CD4-positive, alpha-beta T cell treated with Interleukin-17A for 4 hours (primary cell): ENCODE measurements at regions not wholly inside any gene's neighbourhood (a gene's known extent, or its start where the extent isn't known, plus 50 kb on each side); places are given as distances from the start of the nearest gene placed in this dataset.

Source experiments
- DNase-seq: peaks from one replicate; pipeline ENCODE4 v3.0.0-alpha.2; 2020; ENCODE audit warnings: mixed read lengths

GRCh38 chrX:102067966-102068723 lies 57.3 kb upstream of the TCEAL2 start:
- DNase-seq = peak; percentile 40

GRCh38 chrX:102063445-102064074 lies 61.9 kb upstream of the TCEAL2 start:
- no peak for DNase-seq

DNA sequence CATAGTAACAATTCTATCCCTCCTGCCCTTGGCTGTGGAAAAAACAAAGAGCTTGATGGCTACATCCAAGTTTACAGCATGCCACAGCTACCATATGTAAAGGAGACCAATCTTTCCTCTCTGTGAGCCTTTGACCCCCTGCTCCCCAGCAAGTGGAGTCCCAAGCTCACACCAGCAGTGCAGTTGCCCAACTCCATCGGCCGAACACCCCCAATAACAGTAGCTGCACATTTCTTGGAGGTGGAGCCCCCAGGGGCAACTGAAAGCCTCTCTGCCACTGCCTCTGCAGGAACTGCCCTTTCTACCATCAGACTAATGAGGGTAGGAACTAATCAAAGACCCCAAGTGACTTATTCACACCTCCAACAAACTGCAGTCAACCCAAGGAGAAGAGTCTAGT lies 81.0 kb upstream of the TCEAL2 start:
- DNase-seq = no peak

DNA sequence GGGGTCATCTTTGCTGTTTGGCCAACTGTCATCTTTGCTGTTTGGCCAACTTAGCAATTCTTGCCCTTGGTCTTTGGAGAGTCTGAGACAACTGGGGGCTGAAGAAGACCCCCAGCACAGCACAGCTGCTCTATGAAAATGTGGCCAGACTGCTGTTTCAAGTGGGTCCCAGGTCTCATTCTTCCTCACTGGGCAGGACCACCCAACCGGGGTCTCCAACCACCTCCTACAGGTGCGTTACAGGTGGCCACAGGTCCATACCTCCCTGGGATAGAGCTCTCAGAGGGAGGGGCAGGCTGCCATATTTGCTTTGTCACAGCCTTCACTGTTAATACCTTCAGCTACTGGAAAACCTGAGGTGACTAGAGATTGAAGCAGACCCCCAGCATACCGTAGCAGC lies 82.1 kb upstream of the TCEAL2 start:
- DNase-seq = no peak

DNA sequence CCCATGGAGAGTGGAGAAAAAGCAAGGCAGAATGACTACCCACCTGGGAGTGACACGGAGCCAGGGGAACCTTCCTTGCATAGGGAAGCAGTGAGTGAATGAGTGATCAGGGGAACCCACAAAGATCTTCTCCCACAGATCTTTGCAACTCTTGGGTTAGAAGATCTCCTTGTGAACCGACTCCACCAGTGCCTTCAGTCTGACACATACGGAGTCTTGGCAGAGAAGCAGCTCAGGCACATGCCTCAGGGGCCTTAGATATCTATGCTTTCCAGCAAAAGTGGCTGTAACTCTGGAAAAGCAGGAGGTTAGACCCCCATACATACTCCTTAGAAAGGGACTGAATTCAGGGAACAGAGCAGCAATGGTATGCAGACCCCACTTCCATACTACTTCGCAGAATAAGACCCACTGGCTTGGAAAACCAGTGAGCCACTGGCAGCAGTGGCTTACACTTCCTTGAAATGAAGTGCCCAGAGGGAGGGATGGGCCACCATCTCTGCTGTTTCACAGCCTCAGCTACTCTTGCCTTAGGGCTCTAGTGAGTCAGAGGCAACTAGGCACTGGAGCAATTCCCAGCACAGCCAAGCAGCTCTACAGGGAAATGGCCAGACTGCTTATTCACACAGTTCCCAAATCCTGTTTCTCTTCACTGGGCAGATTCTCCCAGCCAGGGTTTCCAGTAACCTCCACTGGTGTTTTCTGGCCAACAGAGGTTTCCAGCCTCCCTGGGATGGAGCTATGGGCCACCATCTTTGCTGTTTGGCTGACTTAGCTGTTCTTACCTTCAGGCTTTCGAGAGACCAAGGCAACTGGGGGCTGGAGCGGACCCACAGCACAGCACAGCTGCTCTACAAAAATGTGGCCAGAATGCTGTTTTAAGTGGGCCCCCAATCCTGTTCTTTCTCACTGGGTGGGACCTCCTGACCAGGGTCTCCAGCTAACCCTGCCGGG lies 82.8 kb upstream of the TCEAL2 start:
- DNase-seq = no peak

DNA sequence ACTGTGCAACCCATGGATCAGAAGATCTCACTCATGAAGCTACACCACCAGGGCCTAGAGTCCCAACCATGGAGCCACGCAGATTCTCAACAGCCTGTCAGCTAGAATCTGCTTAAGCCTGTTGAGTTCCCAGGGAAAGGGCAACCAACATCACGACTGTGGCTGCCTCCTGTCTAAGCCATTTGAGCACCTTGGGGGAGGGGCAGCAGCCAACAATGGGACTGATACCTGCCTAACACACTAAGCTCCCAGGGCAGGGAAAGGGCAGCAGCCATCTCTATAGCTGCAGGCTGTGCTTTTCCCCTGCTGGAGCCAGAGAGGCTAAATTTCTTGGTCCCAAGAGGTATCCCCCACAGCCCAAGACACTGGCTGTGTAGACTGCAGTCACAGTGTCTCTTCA lies 96.5 kb upstream of the TCEAL2 start:
- DNase-seq = no peak

DNA sequence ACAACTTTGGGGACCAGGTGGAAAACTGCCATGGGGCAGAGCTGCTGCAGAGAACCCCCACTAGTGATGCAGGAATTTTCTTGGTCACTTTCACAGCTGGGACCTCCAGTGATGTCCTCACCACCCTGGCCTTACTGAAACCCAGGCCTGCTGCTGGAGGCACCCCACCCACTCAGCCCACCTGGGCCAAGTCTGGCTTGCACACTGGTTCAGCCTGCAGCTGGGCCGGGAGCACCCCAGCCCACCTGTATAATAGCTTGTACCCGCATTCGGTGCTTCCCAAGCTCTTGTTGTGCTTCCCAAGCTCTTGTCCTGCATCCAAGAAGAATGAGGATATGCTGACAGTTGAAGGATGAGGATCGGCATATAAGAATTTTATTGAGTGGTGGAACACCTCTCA lies 86.4 kb upstream of the ZMAT1 start:
- DNase-seq = no peak

DNA sequence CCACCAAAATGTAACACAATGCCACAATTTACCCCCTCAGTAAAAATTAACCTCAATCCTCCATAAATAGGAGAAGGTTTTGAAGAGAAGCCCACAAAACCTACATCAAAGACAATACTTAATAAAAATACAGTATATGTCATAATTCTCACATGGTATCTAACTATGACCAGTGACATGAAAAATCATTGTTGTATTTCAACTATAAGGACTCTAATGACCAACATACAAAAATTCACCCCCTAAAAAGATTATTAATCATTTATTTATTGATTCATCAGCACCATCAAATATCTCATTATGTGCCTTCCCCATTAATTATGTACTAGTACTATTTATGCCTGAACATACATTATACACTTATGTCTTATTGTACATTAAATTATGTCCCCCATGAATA lies 77.1 kb upstream of the ZMAT1 start:
- no peak for DNase-seq

DNA sequence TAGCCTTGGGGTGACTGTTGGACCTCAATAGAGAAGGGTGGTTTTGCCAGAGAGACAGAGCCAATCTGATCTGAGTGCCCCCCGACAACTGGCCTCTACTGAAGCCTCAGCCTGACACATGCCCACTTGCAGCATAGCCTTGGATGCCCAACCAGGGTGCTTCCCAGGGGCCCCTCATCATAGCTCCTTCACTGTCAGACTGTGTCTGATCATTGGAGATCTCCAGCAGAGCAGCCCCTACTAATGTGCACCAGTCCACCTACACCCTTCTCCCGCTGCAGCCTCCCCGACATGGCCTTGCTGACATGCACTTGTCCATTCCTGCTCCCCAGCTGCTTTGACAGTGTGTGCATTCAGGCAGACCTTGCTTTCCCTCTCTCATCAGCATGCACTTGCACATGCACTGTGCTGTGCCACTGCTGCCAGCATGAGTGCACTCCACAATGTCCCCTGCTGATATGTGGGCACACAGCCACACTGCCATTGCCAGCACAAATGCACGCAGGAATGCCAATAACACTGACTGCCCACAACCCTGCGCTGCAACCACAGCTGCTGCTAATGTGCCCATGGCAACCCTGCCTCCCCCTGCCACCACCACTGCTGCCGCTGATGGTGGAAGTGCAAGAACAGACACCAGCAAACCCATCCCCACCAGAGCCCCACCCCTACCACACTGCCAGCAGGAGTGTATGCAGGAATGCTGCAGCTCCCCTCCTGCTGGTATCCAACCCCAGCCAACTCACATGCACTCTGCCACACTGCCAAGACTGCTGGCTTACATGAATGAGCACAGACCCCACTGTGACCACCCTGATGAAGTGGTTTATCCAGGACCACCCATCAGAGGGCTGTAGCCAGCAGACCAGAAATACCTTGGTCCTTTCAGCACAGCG lies 68.1 kb upstream of the ZMAT1 start:
- DNase-seq = no peak

DNA sequence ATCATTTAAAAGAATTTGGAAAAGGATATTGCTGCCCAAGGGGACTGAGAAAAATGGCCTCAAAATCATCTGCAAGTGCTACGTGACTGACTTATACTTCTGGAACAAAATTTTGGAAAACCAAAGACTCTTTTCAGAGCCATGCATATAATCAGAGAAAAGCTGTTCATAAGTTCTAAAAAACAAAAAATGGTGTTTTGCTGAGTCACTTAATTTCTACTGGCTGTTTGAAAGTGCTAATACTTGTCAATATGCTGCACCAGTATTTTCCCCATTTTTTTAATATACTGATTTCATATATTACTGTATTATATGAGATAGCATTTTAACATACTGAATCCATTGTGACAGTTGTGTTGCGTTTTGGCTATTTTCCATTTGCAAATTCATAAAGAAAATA lies 61.5 kb upstream of the ZMAT1 start:
- DNase-seq = no peak

DNA sequence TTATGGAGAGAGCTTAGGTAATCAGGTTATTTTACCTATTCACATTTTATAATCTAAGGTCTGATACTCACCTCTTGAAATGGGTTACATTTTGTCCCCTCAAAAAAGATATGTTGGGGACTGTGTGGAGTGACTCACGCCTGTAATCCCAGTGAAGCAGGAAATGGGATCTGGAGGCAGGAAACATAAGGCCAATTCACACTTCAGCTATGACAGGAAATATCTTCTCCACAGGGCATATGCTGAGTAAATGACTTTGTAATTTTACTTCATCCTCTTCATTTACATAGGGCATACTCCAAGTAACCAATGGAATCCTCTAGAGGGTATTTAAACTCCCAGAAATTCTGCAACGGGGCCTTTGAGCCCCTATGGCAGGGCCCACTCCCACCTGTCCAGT lies 54.8 kb upstream of the ZMAT1 start:
- DNase-seq = no peak
